ENCODE measurements at regions not wholly inside any gene's neighbourhood (a gene's known extent, or its start where the extent isn't known, plus 50 kb on each side); places are given as distances from the start of the nearest gene placed in this dataset.

DNA sequence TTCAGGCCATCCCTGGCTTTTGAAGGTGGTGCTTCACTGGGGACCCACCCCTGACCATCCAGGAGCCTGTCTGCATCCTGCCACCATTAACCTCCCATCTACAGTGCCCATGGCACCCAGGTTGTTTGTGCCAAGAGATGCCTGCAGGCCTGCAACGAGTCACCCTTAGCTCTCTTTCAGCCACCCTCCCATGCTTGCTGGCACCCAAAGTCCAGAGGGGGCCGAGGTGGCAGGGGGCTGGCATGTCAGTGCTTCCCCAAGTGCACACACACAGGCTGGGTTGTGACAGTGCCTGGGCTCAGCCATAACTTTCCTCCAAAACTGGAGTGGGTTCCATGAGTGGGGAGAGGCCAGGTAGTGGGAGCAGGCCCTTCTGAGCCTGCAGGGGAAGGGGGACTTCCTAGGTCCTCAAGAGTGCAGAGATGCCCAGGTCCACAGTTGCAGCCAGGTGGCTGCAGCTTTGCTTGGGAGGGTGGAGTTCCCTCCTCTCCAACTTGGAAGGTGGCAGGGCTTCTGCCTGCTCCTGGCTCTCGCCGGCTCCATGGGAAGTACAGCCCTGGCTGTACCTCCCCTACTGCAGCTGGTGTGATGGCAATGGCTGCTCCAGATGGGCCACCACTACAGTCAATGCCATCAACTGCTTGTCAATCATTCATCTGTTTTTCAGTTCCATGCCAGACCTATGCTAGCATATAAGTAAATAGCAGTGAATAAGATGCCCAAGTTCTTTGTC lies 235.9 kb upstream of the GIMD1 start:
- TF ChIP-seq TCF12 (IDR thresholded peaks at IDR 0.05; ENCODE audit: low read depth) = no peak
- TF ChIP-seq, protein P1, sequence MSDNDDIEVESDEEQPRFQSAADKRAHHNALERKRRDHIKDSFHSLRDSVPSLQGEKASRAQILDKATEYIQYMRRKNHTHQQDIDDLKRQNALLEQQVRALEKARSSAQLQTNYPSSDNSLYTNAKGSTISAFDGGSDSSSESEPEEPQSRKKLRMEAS (IDR thresholded peaks at IDR 0.05) = no peak
- TF ChIP-seq RAD21 (IDR thresholded peaks at IDR 0.05; ENCODE audit: low read depth) = no peak
- TF ChIP-seq CREB1 (IDR thresholded peaks at IDR 0.05; ENCODE audit: low read depth) = no peak
- TF ChIP-seq YY1 (IDR thresholded peaks at IDR 0.05; ENCODE audit: low read depth) = no peak
- TF ChIP-seq ZBTB7A (IDR thresholded peaks at IDR 0.05; ENCODE audit: low read depth) = no peak
- no peak for TF ChIP-seq EP300 (IDR thresholded peaks at IDR 0.05; ENCODE audit: borderline replicate concordance)
- TF ChIP-seq CEBPB (IDR thresholded peaks at IDR 0.05) = no peak
- no peak for TF ChIP-seq EGR1 (IDR thresholded peaks at IDR 0.05)
- no peak for TF ChIP-seq TAF1 (IDR thresholded peaks at IDR 0.05; ENCODE audit: low read depth)
- TF ChIP-seq, protein P2, sequence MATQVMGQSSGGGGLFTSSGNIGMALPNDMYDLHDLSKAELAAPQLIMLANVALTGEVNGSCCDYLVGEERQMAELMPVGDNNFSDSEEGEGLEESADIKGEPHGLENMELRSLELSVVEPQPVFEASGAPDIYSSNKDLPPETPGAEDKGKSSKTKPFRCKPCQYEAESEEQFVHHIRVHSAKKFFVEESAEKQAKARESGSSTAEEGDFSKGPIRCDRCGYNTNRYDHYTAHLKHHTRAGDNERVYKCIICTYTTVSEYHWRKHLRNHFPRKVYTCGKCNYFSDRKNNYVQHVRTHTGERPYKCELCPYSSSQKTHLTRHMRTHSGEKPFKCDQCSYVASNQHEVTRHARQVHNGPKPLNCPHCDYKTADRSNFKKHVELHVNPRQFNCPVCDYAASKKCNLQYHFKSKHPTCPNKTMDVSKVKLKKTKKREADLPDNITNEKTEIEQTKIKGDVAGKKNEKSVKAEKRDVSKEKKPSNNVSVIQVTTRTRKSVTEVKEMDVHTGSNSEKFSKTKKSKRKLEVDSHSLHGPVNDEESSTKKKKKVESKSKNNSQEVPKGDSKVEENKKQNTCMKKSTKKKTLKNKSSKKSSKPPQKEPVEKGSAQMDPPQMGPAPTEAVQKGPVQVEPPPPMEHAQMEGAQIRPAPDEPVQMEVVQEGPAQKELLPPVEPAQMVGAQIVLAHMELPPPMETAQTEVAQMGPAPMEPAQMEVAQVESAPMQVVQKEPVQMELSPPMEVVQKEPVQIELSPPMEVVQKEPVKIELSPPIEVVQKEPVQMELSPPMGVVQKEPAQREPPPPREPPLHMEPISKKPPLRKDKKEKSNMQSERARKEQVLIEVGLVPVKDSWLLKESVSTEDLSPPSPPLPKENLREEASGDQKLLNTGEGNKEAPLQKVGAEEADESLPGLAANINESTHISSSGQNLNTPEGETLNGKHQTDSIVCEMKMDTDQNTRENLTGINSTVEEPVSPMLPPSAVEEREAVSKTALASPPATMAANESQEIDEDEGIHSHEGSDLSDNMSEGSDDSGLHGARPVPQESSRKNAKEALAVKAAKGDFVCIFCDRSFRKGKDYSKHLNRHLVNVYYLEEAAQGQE (IDR thresholded peaks at IDR 0.05; ENCODE audit: low read depth) = no peak

Data from Ishikawa (cell line).